A673 (cell line): ENCODE measurements at regions not wholly inside any gene's neighbourhood (a gene's known extent, or its start where the extent isn't known, plus 50 kb on each side); places are given as distances from the start of the nearest gene placed in this dataset.

Experiments
- EZH2 ChIP-seq: fragments of 200-600 bp; sonication (generic); IDR thresholded peaks from 2 replicates; pipeline ENCODE4 v1.6.1; 2017; ENCODE audit warnings: borderline replicate concordance, low read depth, mild to moderate bottlenecking, mixed read lengths, antibody characterized with exemption, low read length; ENCODE audit not compliant: poor library complexity, severe bottlenecking
- TF ChIP-seq, protein P1 (sequence below): fragments of 300-800, 200-600 bp; sonication (generic); conservative IDR thresholded peaks from 2 replicates; pipeline ENCODE4 v1.5.1; 2017; ENCODE audit warnings: low read depth, mild to moderate bottlenecking, antibody characterized with exemption, low read length, moderate library complexity, mixed read lengths

- TF ChIP-seq, protein P1, sequence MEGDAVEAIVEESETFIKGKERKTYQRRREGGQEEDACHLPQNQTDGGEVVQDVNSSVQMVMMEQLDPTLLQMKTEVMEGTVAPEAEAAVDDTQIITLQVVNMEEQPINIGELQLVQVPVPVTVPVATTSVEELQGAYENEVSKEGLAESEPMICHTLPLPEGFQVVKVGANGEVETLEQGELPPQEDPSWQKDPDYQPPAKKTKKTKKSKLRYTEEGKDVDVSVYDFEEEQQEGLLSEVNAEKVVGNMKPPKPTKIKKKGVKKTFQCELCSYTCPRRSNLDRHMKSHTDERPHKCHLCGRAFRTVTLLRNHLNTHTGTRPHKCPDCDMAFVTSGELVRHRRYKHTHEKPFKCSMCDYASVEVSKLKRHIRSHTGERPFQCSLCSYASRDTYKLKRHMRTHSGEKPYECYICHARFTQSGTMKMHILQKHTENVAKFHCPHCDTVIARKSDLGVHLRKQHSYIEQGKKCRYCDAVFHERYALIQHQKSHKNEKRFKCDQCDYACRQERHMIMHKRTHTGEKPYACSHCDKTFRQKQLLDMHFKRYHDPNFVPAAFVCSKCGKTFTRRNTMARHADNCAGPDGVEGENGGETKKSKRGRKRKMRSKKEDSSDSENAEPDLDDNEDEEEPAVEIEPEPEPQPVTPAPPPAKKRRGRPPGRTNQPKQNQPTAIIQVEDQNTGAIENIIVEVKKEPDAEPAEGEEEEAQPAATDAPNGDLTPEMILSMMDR = no peak
- TF ChIP-seq EZH2 = no peak
Measured at GRCh38 chr21:35189077-35189863, 140.2 kb upstream of the RUNX1 start.
